ENCODE measurements at regions not wholly inside any gene's neighbourhood (a gene's known extent, or its start where the extent isn't known, plus 50 kb on each side); places are given as distances from the start of the nearest gene placed in this dataset.

- TF ChIP-seq EGR1 (IDR thresholded peaks at IDR 0.05; ENCODE audit: borderline replicate concordance in 1 of 2, low read depth in 2 of 2, low read length in 2 of 2): no peak
- TF ChIP-seq SREBF2 (IDR thresholded peaks at IDR 0.05; ENCODE audit: low read length): no peak
- no peak for TF ChIP-seq PML (IDR thresholded peaks at IDR 0.05; ENCODE audit: low read length)
- TF ChIP-seq TARDBP (IDR thresholded peaks at IDR 0.05; ENCODE audit: borderline replicate concordance): no peak
- no peak for TF ChIP-seq BRCA1 (IDR thresholded peaks at IDR 0.05; ENCODE audit: low read depth, low read length)
- TF ChIP-seq HDAC6 (IDR thresholded peaks at IDR 0.05; ENCODE audit: unreplicated experiment): no peak
Measured at GRCh38 chr6:43897571-43898302, 127.7 kb downstream of the VEGFA start (continued).

- no peaks in the 10 kb centered on the region; the same call in 1 of the 2 replicates for H3K4me1 ChIP-seq (ENCODE audit: control insufficient read depth, insufficient read depth, low read length)
- BruUV-seq (replicated peaks): no TSS peak
- ChIA-PET CTCF (interaction anchor here (1.0 to 1.2 kb wide), 2 partner anchors 56 to 105 kb away, joined by 3 to 4 read pairs; no protein-coding TSS in a partner anchor), SMC1A (ENCODE audit: uncharacterized antibody, unreplicated experiment) (interaction anchor here (1.0 kb wide), 1 partner anchor 17 kb away, joined by 4 read pairs; no protein-coding TSS in a partner anchor), POLR2A (no interaction called here), RAD21 (ENCODE audit: unreplicated experiment) (no interaction called here)
- H3K79me2 ChIP-seq (ENCODE audit: control insufficient read depth, insufficient read depth, low read length): no peaks in the 10 kb centered on the region
- no peak for FAIRE-seq
- no peaks in the 10 kb centered on the region for H3K36me3 ChIP-seq (ENCODE audit: control insufficient read depth in 2 of 2, insufficient read depth in 2 of 2, low read length in 1 of 2)
- ATAC-seq: no peak
- H3K9me3 ChIP-seq (replicated peaks; ENCODE audit: control insufficient read depth, insufficient read depth, low read length): no peaks in the 10 kb centered on the region
- H3K9ac ChIP-seq (ENCODE audit: control insufficient read depth, insufficient read depth, low read length): no peak overlapping the region
- intact Hi-C loops (cut with micrococcal nuclease; ENCODE audit: unreplicated experiment) (no loop called here), in situ Hi-C loops (cut with MboI) (no loop called here)
- H4K20me1 ChIP-seq (ENCODE audit: control insufficient read depth, insufficient read depth): no peaks in the 10 kb centered on the region
- 40% methylated on average over 11 of the region's 11 CpGs for WGBS (ENCODE audit: insufficient coverage, insufficient replicate concordance, low lambda C conversion rate, missing lambda C conversion rate)
- DNase-seq (ENCODE audit: low read depth, low spot score): no peak
- no peak overlapping the region for H2AFZ ChIP-seq (ENCODE audit: control insufficient read depth, low read depth, low read length)
- H3K4me2 ChIP-seq (ENCODE audit: control insufficient read depth, insufficient read depth): no peak overlapping the region
- no peak overlapping the region for H3K4me3 ChIP-seq
- no peaks in the 10 kb centered on the region; a peak in 2 of 4 replicates for H3K27me3 ChIP-seq (replicated peaks in 1 of 2; ENCODE audit: control insufficient read depth in 2 of 2, insufficient read depth in 2 of 2, low read length in 1 of 2)
- no peak for TF ChIP-seq POLR2A (IDR thresholded peaks at IDR 0.05; ENCODE audit: low read depth, low read length)
- no peak for TF ChIP-seq SUPT20H (IDR thresholded peaks at IDR 0.05; ENCODE audit: borderline replicate concordance, control insufficient read depth, low read depth, low read length)
- no peak for TF ChIP-seq BACH1 (IDR thresholded peaks at IDR 0.05; ENCODE audit: borderline replicate concordance)
- TF ChIP-seq MEF2A (IDR thresholded peaks at IDR 0.05; ENCODE audit: insufficient read depth, low read depth, low read length): no peak
- TF ChIP-seq ZBTB11 (CRISPR knock-in tag; IDR thresholded peaks at IDR 0.05): no peak
- TF ChIP-seq E2F8 (IDR thresholded peaks at IDR 0.05; ENCODE audit: low read depth, partially characterized antibody): no peak
- no peak for TF ChIP-seq EED (IDR thresholded peaks at IDR 0.05; ENCODE audit: low read depth)
- TF ChIP-seq SMAD5 (IDR thresholded peaks at IDR 0.05; ENCODE audit: low read depth): no peak
- no peak for TF ChIP-seq DPF2 (IDR thresholded peaks at IDR 0.05)
- TF ChIP-seq TBL1XR1 (IDR thresholded peaks at IDR 0.05; ENCODE audit: low read depth, low read length): no peak
- no peak for TF ChIP-seq CREM (IDR thresholded peaks at IDR 0.05; ENCODE audit: low read depth)
- H3K27ac ChIP-seq (ENCODE audit: control insufficient read depth, insufficient read depth): no peak overlapping the region
Measured at GRCh38 chr6:43896329-43897255, 126.6 kb downstream of the VEGFA start.
